ENCODE measurements at regions not wholly inside any gene's neighbourhood (a gene's known extent, or its start where the extent isn't known, plus 50 kb on each side); places are given as distances from the start of the nearest gene placed in this dataset.

- TF ChIP-seq, protein P1, sequence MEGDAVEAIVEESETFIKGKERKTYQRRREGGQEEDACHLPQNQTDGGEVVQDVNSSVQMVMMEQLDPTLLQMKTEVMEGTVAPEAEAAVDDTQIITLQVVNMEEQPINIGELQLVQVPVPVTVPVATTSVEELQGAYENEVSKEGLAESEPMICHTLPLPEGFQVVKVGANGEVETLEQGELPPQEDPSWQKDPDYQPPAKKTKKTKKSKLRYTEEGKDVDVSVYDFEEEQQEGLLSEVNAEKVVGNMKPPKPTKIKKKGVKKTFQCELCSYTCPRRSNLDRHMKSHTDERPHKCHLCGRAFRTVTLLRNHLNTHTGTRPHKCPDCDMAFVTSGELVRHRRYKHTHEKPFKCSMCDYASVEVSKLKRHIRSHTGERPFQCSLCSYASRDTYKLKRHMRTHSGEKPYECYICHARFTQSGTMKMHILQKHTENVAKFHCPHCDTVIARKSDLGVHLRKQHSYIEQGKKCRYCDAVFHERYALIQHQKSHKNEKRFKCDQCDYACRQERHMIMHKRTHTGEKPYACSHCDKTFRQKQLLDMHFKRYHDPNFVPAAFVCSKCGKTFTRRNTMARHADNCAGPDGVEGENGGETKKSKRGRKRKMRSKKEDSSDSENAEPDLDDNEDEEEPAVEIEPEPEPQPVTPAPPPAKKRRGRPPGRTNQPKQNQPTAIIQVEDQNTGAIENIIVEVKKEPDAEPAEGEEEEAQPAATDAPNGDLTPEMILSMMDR (IDR thresholded peaks at IDR 0.05), result no peak
- no peak for TF ChIP-seq POLR2A (IDR thresholded peaks at IDR 0.05)
Observed at GRCh38 chr11:45463541-45463940, 177.4 kb upstream of the SYT13 start.

Measured in uterus (tissue), 2 donors.